HCT116 (cell line): ENCODE measurements at regions not wholly inside any gene's neighbourhood (a gene's known extent, or its start where the extent isn't known, plus 50 kb on each side); places are given as distances from the start of the nearest gene placed in this dataset.

Source experiments
- CEBPB ChIP-seq: IDR thresholded peaks from 2 replicates; pipeline ENCODE4 v1.6.1; 2012; ENCODE audit warnings: low read depth
- CTCF ChIP-seq, 3 experiments: fragments of 200-600 bp in 1 of 3; sonication (generic) in 1 of 3; IDR thresholded peaks in 2 of 3; conservative IDR thresholded peaks in 1 of 3; 2 replicates each; pipeline ENCODE4 v1.5.1; 2012 to 2017; ENCODE audit warnings: low read depth in 2 of 3, low read length in 2 of 3, antibody characterized with exemption in 1 of 3, borderline replicate concordance in 1 of 3, control low read depth in 1 of 3, mild to moderate bottlenecking in 1 of 3, mixed read lengths in 1 of 3, mixed run types in 1 of 3, moderate library complexity in 1 of 3; ENCODE audit not compliant: insufficient read depth in 1 of 3
- ELF1 ChIP-seq: IDR thresholded peaks from 2 replicates; pipeline ENCODE4 v1.6.1; 2012; ENCODE audit warnings: low read depth, borderline replicate concordance
- EZH2 ChIP-seq: fragments of 200-600 bp; sonication (generic); IDR thresholded peaks from 2 replicates; pipeline ENCODE4 v1.6.1; 2017; ENCODE audit warnings: antibody characterized with exemption, mixed run types
- MAX ChIP-seq: IDR thresholded peaks from 2 replicates; pipeline ENCODE4 v1.6.1; 2012
- POLR2A ChIP-seq: IDR thresholded peaks from 2 replicates; pipeline ENCODE4 v1.7.0; 2011; ENCODE audit warnings: borderline replicate concordance; ENCODE audit not compliant: insufficient read depth, insufficient read length; ENCODE audit errors: extremely low read depth
- POLR2AphosphoS5 ChIP-seq: IDR thresholded peaks from 2 replicates; pipeline ENCODE4 v1.6.1; 2011; ENCODE audit warnings: mild to moderate bottlenecking, low read depth, low read length, moderate library complexity
- REST ChIP-seq: IDR thresholded peaks from 2 replicates; pipeline ENCODE4 v1.6.1; 2012; ENCODE audit warnings: low read depth
- SIN3A ChIP-seq: IDR thresholded peaks from 2 replicates; pipeline ENCODE4 v1.6.1; 2012; ENCODE audit warnings: low read depth

- no peak for TF ChIP-seq MAX
- TF ChIP-seq CTCF (IDR thresholded peaks at IDR 0.05 in 2 of 3, conservative IDR thresholded peaks at IDR 0.05 in 1 of 3; ENCODE audit: borderline replicate concordance in 1 of 3, insufficient read depth in 1 of 3, low read depth in 2 of 3, low read length in 2 of 3), result no peak
- no peak for TF ChIP-seq POLR2A
- TF ChIP-seq REST, result no peak
- TF ChIP-seq CEBPB, result no peak
- no peak for TF ChIP-seq POLR2AphosphoS5
- no peak for TF ChIP-seq EZH2
- TF ChIP-seq SIN3A, result no peak
- TF ChIP-seq ELF1, result no peak
Observed at GRCh38 chr12:89156340-89156739, 196.0 kb downstream of the DUSP6 start.
